SK-N-SH (cell line): ENCODE measurements at regions not wholly inside any gene's neighbourhood (a gene's known extent, or its start where the extent isn't known, plus 50 kb on each side); places are given as distances from the start of the nearest gene placed in this dataset.

Experiments used
- CTCF ChIA-PET: fragments of 300-600, 350-600 bp; formaldehyde crosslinking; extraction: SDS; loops from one replicate; lab custom pipeline; 2021; lab: Yijun Ruan, JAX
- POLR2A ChIA-PET: fragments of 350-600 bp; sonication (Branson Sonifier 250); formaldehyde crosslinking; extraction: SDS; loops from one replicate; lab custom pipeline; 2020; ENCODE audit warnings: antibody characterized with exemption, inconsistent platforms; lab: Yijun Ruan, JAX
- DNase-seq: peaks from one replicate; pipeline ENCODE4 v3.0.0; 2012
- H2AFZ ChIP-seq: fragments of 200-600 bp; sonication (generic); 2 replicates; pipeline ENCODE4 v1.8.1; 2016; ENCODE audit warnings: antibody characterized with exemption, mild to moderate bottlenecking, low read depth
- H3F3A ChIP-seq: fragments of 200-600 bp; sonication (generic); replicated peaks from 2 replicates; pipeline ENCODE3; 2016; ENCODE audit warnings: antibody characterized with exemption, mild to moderate bottlenecking; ENCODE audit not compliant: insufficient read depth
- H3K27ac ChIP-seq, 2 experiments: fragments of 200-500 bp in 1 of 2; fragments of 200-600 bp in 1 of 2; sonication (Bioruptor generic) in 1 of 2; sonication (generic), shearing (Covaris generic) in 1 of 2; 2 replicates each; pipeline versions ENCODE4 v1.5.1 to v1.6.1; 2014 to 2016; ENCODE audit warnings: low read depth in 2 of 2, inconsistent platforms in 1 of 2, low read length in 1 of 2, mild to moderate bottlenecking in 1 of 2, mixed read lengths in 1 of 2
- H3K27me3 ChIP-seq: fragments of 200-600 bp; sonication (generic), shearing (Covaris generic); 2 replicates; pipeline ENCODE4 v1.6.1; 2016; ENCODE audit warnings: mixed run types; ENCODE audit not compliant: insufficient read depth
- H3K36me3 ChIP-seq, 2 experiments: fragments of 200-500 bp in 1 of 2; fragments of 200-600 bp in 1 of 2; sonication (Bioruptor generic) in 1 of 2; sonication (generic) in 1 of 2; replicated peaks in 1 of 2; 2 replicates each; pipeline versions ENCODE3 to v1.5.1; 2014 to 2016; ENCODE audit warnings: low read length in 1 of 2, mild to moderate bottlenecking in 1 of 2; ENCODE audit not compliant: insufficient read depth in 2 of 2, control insufficient read depth in 1 of 2
- H3K4me1 ChIP-seq, 2 experiments: fragments of 200-500 bp in 1 of 2; fragments of 200-600 bp in 1 of 2; sonication (Bioruptor generic) in 1 of 2; sonication (generic), shearing (Covaris generic) in 1 of 2; 2 replicates each; pipeline versions ENCODE4 v1.5.1 to v1.6.1; 2014 to 2016; ENCODE audit warnings: low read depth in 1 of 2, low read length in 1 of 2, mixed run types in 1 of 2; ENCODE audit not compliant: insufficient read depth in 2 of 2, control insufficient read depth in 1 of 2
- H3K4me2 ChIP-seq: fragments of 200-600 bp; sonication (generic), shearing (Covaris generic); 2 replicates; pipeline ENCODE4 v1.6.1; 2017; ENCODE audit warnings: mixed run types
- H3K4me3 ChIP-seq, 2 experiments: fragments of 200-500 bp in 1 of 2; fragments of 200-600 bp in 1 of 2; sonication (Bioruptor generic) in 1 of 2; sonication (generic), shearing (Covaris generic) in 1 of 2; 2 replicates each; pipeline versions ENCODE4 v1.5.1 to v1.8.1; 2014 to 2016; ENCODE audit warnings: low read depth in 2 of 2, inconsistent platforms in 1 of 2, low read length in 1 of 2, mild to moderate bottlenecking in 1 of 2, mixed read lengths in 1 of 2, moderate library complexity in 1 of 2
- H3K79me2 ChIP-seq: fragments of 200-600 bp; sonication (generic); 2 replicates; pipeline ENCODE4 v1.8.1; 2017; ENCODE audit warnings: mild to moderate bottlenecking; ENCODE audit not compliant: insufficient read depth
- H3K9ac ChIP-seq: fragments of 200-600 bp; sonication (generic); 2 replicates; pipeline ENCODE4 v1.6.1; 2017; ENCODE audit warnings: mixed run types
- H3K9me2 ChIP-seq: fragments of 200-600 bp; sonication (generic); 2 replicates; pipeline ENCODE4 v1.6.1; 2017; ENCODE audit warnings: mixed run types
- H3K9me3 ChIP-seq: fragments of 200-600 bp; sonication (generic); 2 replicates; pipeline ENCODE4 v1.6.1; 2017; ENCODE audit warnings: mixed run types, mild to moderate bottlenecking, moderate library complexity
- H4K20me1 ChIP-seq: fragments of 200-600 bp; sonication (generic); 2 replicates; pipeline ENCODE4 v1.6.1; 2017; ENCODE audit warnings: mild to moderate bottlenecking, mixed run types; ENCODE audit not compliant: insufficient read depth
- ELF1 ChIP-seq: IDR thresholded peaks from 2 replicates; pipeline ENCODE4 v1.4.0; 2012
- FOSL2 ChIP-seq: IDR thresholded peaks from 2 replicates; pipeline ENCODE4 v1.4.0; 2012; ENCODE audit warnings: low read depth, mild to moderate bottlenecking, moderate library complexity, borderline replicate concordance
- FOXJ3 ChIP-seq: sonication (generic); formaldehyde crosslinking; IDR thresholded peaks from 2 replicates; pipeline ENCODE4 v1.5.1; 2020; ENCODE audit warnings: mild to moderate bottlenecking, missing genetic modification reagents
- GATA2 ChIP-seq: sonication (generic); formaldehyde crosslinking; IDR thresholded peaks from 2 replicates; pipeline ENCODE4 v1.5.0; 2020; ENCODE audit warnings: mild to moderate bottlenecking, missing genetic modification reagents
- IRF3 ChIP-seq: fragments of 150-350 bp; IDR thresholded peaks from 2 replicates; pipeline ENCODE4 v1.6.1; 2016; ENCODE audit warnings: mild to moderate bottlenecking, low read depth, low read length
- JUND ChIP-seq: IDR thresholded peaks from 2 replicates; pipeline ENCODE4 v1.4.0; 2012
- MAX ChIP-seq: IDR thresholded peaks from 2 replicates; pipeline ENCODE4 v1.4.0; 2012; ENCODE audit warnings: low read depth
- SIN3A ChIP-seq: IDR thresholded peaks from 2 replicates; pipeline ENCODE4 v1.6.1; 2012; ENCODE audit warnings: low read depth, mild to moderate bottlenecking, low read length, moderate library complexity, borderline replicate concordance
- SMC3 ChIP-seq: IDR thresholded peaks from 2 replicates; pipeline ENCODE4 v1.6.1; 2012; ENCODE audit warnings: low read depth, low read length, improper control_type of control experiment
- TAF1 ChIP-seq: IDR thresholded peaks from 2 replicates; pipeline ENCODE4 v1.6.1; 2012; ENCODE audit warnings: low read depth, mild to moderate bottlenecking, low read length, moderate library complexity, borderline replicate concordance
- TCF12 ChIP-seq: IDR thresholded peaks from 2 replicates; pipeline ENCODE4 v1.4.0; 2012
- USF2 ChIP-seq: fragments of 150-350 bp; IDR thresholded peaks from 2 replicates; pipeline ENCODE4 v1.6.1; 2017; ENCODE audit warnings: antibody characterized with exemption, low read length, low read depth, borderline replicate concordance
- YY1 ChIP-seq: IDR thresholded peaks from 2 replicates; pipeline ENCODE4 v1.4.0; 2012; ENCODE audit warnings: low read depth, mild to moderate bottlenecking
- WGBS: methylation state at CpG from one replicate; pipeline ENCODE4 v1.1.6; 2017; ENCODE audit warnings: low lambda C conversion rate; 5-methylcytosine and 5-hydroxymethylcytosine counted together

- no peaks in the 10 kb centered on the region for H3F3A ChIP-seq
- no peak overlapping the region for H3K9ac ChIP-seq
- H3K4me1 ChIP-seq: no peaks in the 10 kb centered on the region
- no peak overlapping the region for H3K27ac ChIP-seq
- no peaks in the 10 kb centered on the region for H3K27me3 ChIP-seq
- H3K9me3 ChIP-seq: no peaks in the 10 kb centered on the region
- DNase-seq: no peak
- H3K4me3 ChIP-seq: no peak overlapping the region
- no peaks in the 10 kb centered on the region for H4K20me1 ChIP-seq
- H3K79me2 ChIP-seq: no peaks in the 10 kb centered on the region
- 19% methylated on average over 4 of the region's 5 CpGs for WGBS
- TF ChIP-seq FOXJ3 (CRISPR knock-in tag) (no peak), GATA2 (no peak), SMC3 (no peak), JUND (no peak), SIN3A (no peak), TCF12 (no peak)
- TF ChIP-seq, all 33 proteins: peak for 0
- Histone ChIP-seq H2AFZ (no peak overlapping the region), H3K36me3 (no peaks in the 10 kb centered on the region), H3K4me2 (no peak overlapping the region), H3K9me2 (no peaks in the 10 kb centered on the region)
- ChIA-PET CTCF (interaction anchor here (0.9 kb wide), 1 partner anchor 91 kb away, joined by 3 read pairs; no protein-coding TSS in a partner anchor), POLR2A (no interaction called here)
Measured at GRCh38 chr4:170465429-170465828, 375.7 kb upstream of the AADAT start.

GRCh38 chr4:170464614-170465197 lies 374.9 kb upstream of the AADAT start:
- 45% methylated on average over 5 of the region's 5 CpGs for WGBS
- Histone ChIP-seq H3K9ac (no peak overlapping the region), H3K79me2 (no peaks in the 10 kb centered on the region), H3F3A (no peaks in the 10 kb centered on the region), H3K9me2 (no peaks in the 10 kb centered on the region), H2AFZ (no peak overlapping the region), H3K27ac (no peak overlapping the region), H4K20me1 (no peaks in the 10 kb centered on the region), H3K36me3 (no peaks in the 10 kb centered on the region), H3K27me3 (no peaks in the 10 kb centered on the region), H3K4me3 (no peak overlapping the region), H3K4me2 (no peak overlapping the region), H3K4me1 (no peaks in the 10 kb centered on the region), H3K9me3 (no peaks in the 10 kb centered on the region)
- POLR2A ChIA-PET: no interaction called here
- CTCF ChIA-PET: interaction anchor here (0.9 kb wide), 1 partner anchor 90 kb away, joined by 3 read pairs; no protein-coding TSS in a partner anchor
- TF ChIP-seq ELF1 (no peak), IRF3 (no peak), YY1 (no peak), SMC3 (no peak), MAX (no peak), USF2 (no peak), FOSL2 (no peak), TAF1 (no peak)
- DNase-seq: no peak
